RWPE2 (cell line): ENCODE measurements at regions not wholly inside any gene's neighbourhood (a gene's known extent, or its start where the extent isn't known, plus 50 kb on each side); places are given as distances from the start of the nearest gene placed in this dataset.
"Not testable (repeated sequence)": the region's sequence is repeated elsewhere in the genome, so short reads cannot be mapped to it uniquely, and the experiment has no call there.

Experiments
- ATAC-seq: fragments of 200-7000 bp; cut with Tn5 transposase; 3 replicates; pipeline ENCODE4 v1.9.1; 2021; ENCODE audit warnings: low read depth
- DNase-seq: peaks from one replicate; pipeline ENCODE4 v3.0.0-alpha.2; 2020; ENCODE audit warnings: low spot score
- H3K27ac ChIP-seq: fragments of 450-650 bp; 2 replicates; pipeline ENCODE4 v1.5.1; 2017; ENCODE audit warnings: mild to moderate bottlenecking; ENCODE audit not compliant: poor library complexity, severe bottlenecking
- H3K27me3 ChIP-seq: fragments of 250-450 bp; sonication (Bioruptor Pico); 2 replicates; pipeline ENCODE4 v1.5.1; 2021; ENCODE audit warnings: mild to moderate bottlenecking, moderate library complexity; ENCODE audit not compliant: insufficient read depth, poor library complexity, severe bottlenecking
- H3K36me3 ChIP-seq: fragments of 250-450 bp; sonication (Bioruptor Pico); 2 replicates; pipeline ENCODE4 v1.5.1; 2020; ENCODE audit warnings: low read depth, mild to moderate bottlenecking, moderate library complexity
- H3K4me1 ChIP-seq: fragments of 250-450 bp; sonication (Bioruptor Pico); 2 replicates; pipeline ENCODE4 v1.5.1; 2021; ENCODE audit warnings: mild to moderate bottlenecking, moderate library complexity; ENCODE audit not compliant: insufficient read depth, poor library complexity, severe bottlenecking
- H3K4me3 ChIP-seq: fragments of 250-450 bp; sonication (Bioruptor Pico); 2 replicates; pipeline ENCODE4 v1.5.1; 2021; ENCODE audit warnings: mild to moderate bottlenecking, moderate library complexity; ENCODE audit not compliant: severe bottlenecking
- H3K9me3 ChIP-seq: fragments of 250-450 bp; sonication (Bioruptor Pico); 2 replicates; pipeline ENCODE4 v1.5.1; 2021; ENCODE audit warnings: mild to moderate bottlenecking, moderate library complexity; ENCODE audit not compliant: severe bottlenecking
- TF ChIP-seq, protein P1 (sequence below): fragments of 450-650 bp; IDR thresholded peaks from one replicate; pipeline ENCODE4 v1.5.1; 2017; ENCODE audit warnings: mild to moderate bottlenecking, moderate library complexity; ENCODE audit not compliant: poor library complexity, severe bottlenecking

DNA sequence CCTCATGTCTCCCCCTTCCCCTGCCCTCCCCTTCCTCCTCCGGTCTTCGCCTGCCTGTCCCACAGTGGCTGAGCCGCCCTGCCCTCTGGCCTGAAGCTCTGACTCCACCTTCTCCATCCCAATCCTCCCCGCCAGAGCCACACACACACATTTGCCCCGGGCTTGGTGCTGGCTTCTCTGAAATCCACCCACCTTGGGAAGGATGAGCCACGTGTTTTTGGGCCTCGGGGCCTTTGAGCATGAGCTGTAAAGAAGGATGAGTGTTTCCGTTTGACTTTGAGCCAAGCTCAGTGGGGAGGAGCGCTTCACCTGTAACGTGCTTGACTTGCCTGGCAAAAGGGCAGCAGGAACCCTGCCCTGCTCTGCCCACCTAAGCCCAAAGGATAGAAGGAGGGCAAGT, 295.1 kb downstream of the SIPA1L2 start:
- DNase-seq, result peak; percentile 66

GRCh38 chr1:232334246-232334645, 295.7 kb downstream of the SIPA1L2 start:
- TF ChIP-seq, protein P1, sequence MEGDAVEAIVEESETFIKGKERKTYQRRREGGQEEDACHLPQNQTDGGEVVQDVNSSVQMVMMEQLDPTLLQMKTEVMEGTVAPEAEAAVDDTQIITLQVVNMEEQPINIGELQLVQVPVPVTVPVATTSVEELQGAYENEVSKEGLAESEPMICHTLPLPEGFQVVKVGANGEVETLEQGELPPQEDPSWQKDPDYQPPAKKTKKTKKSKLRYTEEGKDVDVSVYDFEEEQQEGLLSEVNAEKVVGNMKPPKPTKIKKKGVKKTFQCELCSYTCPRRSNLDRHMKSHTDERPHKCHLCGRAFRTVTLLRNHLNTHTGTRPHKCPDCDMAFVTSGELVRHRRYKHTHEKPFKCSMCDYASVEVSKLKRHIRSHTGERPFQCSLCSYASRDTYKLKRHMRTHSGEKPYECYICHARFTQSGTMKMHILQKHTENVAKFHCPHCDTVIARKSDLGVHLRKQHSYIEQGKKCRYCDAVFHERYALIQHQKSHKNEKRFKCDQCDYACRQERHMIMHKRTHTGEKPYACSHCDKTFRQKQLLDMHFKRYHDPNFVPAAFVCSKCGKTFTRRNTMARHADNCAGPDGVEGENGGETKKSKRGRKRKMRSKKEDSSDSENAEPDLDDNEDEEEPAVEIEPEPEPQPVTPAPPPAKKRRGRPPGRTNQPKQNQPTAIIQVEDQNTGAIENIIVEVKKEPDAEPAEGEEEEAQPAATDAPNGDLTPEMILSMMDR, result no peak
- no peak overlapping the region for H3K27ac ChIP-seq
- DNase-seq (no peak), ATAC-seq (no peak)
- peaks cover 2% of the 10 kb centered on the region for H3K4me1 ChIP-seq
- H3K4me3 ChIP-seq, result no peak overlapping the region
- H3K27me3 ChIP-seq, result no peaks in the 10 kb centered on the region
- H3K9me3 ChIP-seq, result no peaks in the 10 kb centered on the region
- H3K36me3 ChIP-seq, result no peaks in the 10 kb centered on the region

More for the DNA sequence above, 295.1 kb downstream of the SIPA1L2 start:
- Histone ChIP-seq H3K27me3 (no peaks in the 10 kb centered on the region), H3K9me3 (no peaks in the 10 kb centered on the region), H3K4me3 (no peak overlapping the region), H3K27ac (no peak overlapping the region), H3K36me3 (no peaks in the 10 kb centered on the region), H3K4me1 (peaks cover 2% of the 10 kb centered on the region)
- TF ChIP-seq, protein P1, result no peak
- ATAC-seq, result peak; percentile 80

DNA sequence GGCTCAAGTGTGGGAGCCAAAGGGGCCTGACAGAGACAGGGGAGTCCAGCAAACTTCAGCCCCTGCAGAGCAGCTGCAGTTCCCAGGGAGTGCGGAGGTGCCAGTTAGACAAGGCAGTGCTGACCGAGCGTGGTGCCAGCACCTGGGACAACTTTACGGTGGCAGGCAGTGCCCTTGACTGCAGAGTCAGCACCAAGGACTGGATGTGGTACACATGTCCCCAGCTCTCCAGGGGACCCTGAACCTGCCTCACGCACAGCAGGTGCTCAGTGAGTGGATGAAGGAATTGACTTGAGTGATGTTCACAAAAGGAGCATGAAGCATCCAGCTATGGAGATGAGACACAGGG, 296.5 kb downstream of the SIPA1L2 start:
- Histone ChIP-seq H3K4me1 (peaks cover 2% of the 10 kb centered on the region), H3K9me3 (no peaks in the 10 kb centered on the region), H3K27ac (no peak overlapping the region), H3K36me3 (no peaks in the 10 kb centered on the region), H3K4me3 (no peak overlapping the region), H3K27me3 (no peaks in the 10 kb centered on the region)
- TF ChIP-seq, protein P1, result no peak
- DNase-seq (no peak), ATAC-seq (no peak)

GRCh38 chr1:232332710-232333418, 297.1 kb downstream of the SIPA1L2 start:
- not testable (repeated sequence) for H3K27ac ChIP-seq, H3K4me3 ChIP-seq, DNase-seq, H3K36me3 ChIP-seq, H3K4me1 ChIP-seq, H3K27me3 ChIP-seq, ATAC-seq, H3K9me3 ChIP-seq

DNA sequence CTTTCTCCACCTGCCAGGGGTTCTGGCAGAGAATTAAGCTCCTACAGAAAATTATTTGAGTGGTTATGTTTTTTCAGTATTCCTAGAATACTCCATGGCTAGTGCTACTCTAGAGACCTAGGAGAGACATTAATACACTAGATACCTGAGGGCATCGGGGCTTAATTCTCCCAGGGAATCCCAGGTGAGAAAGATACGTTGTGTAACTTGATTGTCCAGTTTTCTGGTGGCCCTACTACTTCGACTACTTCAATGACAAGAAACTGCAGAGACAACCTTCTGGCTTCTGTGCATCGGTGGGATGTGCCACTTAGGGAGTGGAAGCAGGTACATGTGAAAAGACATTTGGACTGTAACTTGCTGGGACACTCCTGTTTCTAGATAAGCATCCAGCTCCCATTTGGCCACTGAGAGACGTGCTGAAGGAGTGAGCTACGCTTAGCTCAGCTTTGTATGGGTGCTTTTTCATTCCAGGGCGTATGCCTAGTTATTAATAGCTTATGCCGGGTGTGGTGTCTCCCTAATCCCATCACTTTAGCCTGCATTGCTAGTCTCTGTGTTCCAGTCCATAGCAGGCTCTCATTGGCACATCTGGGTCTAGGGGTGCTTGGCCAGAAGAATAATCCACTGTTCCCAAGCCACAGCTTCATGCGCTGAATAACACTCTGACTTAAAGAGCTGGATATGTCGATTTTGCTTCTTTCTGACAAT, 300.7 kb downstream of the SIPA1L2 start:
- no peaks in the 10 kb centered on the region for H3K36me3 ChIP-seq
- H3K4me3 ChIP-seq, result no peak overlapping the region
- DNase-seq, result no peak
- TF ChIP-seq, protein P1, result no peak
- ATAC-seq, result no peak
- H3K9me3 ChIP-seq, result no peaks in the 10 kb centered on the region
- no peaks in the 10 kb centered on the region for H3K4me1 ChIP-seq
- H3K27ac ChIP-seq, result no peak overlapping the region
- H3K27me3 ChIP-seq, result no peaks in the 10 kb centered on the region
